Left forelimb (tissue), 1 donor: ENCODE measurements at regions not wholly inside any gene's neighbourhood (a gene's known extent, or its start where the extent isn't known, plus 50 kb on each side); places are given as distances from the start of the nearest gene placed in this dataset.
A peak's percentile ranks its signal among the peaks of the same experiment; 100 is the strongest.
"Not testable (repeated sequence)": the region's sequence is repeated elsewhere in the genome, so short reads cannot be mapped to it uniquely, and the experiment has no call there.

Source experiments
- DNase-seq: peaks from one replicate; pipeline ENCODE4 v3.0.0-alpha.2; 2018; ENCODE audit warnings: low spot score

GRCh38 chr21:6363591-6363990 lies 4157.8 kb upstream of the TPTE start:
- DNase-seq, result not testable (repeated sequence)

DNA sequence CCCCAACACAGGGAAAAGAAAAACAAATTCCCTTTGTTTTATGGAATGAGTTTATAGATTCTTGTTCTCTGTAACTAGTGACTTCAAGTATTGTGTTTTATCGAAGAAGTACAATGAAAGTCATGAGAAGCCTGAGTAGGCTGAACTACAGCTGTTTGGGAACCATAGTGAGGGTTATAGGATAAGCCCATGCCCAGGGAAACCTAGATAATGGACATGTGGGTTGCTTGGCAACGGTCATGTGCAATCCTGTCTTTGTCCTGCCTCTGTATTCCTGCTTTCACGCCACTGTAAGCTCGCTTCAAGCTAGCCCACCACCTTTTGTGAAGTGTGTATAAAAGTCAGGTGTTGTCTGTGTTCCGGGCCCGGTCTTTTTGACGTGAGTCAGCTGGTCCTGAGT lies 4152.6 kb upstream of the TPTE start:
- peak; percentile 37 for DNase-seq

DNA sequence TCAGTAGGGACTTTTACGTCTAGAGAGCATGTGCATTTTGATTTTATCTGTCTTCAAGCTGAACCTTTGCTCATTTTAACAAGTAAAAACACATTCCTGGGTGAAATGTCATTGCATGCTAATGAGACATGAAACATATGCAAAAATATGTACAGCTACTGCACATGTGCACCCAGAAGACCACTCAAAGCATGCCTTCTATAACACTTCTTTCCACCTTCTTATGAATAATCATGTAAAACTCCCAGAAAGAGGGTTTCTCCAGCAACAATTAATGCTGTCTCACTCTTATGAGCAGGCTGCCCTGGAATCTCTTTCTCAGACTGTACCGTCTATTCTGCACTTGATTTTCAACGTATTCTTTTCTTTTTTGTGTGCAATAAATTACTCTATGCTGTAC lies 4148.1 kb upstream of the TPTE start:
- DNase-seq, result not testable (repeated sequence)

GRCh38 chr21:6374232-6374631 lies 4147.2 kb upstream of the TPTE start:
- peak; percentile 74 for DNase-seq

DNA sequence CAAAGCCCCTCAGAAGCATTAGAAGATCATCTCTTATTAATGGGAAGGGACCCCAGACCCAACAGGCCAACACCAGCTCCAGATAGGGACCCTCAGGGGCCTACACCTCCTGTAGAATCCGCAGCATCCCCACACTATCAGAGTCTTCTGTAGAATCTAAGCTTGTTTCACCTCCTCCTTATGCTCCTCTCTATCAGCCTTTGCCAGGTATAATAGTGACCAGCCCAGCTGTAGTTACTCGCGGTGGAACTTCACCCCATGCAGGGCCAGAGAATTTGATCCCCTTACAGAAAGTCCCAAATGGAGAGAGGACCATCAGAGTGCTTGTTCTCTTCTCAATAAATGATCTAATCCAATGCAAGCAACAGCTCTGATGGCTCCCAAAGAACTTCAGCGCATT lies 4146.5 kb upstream of the TPTE start:
- DNase-seq, result peak; percentile 53

DNA sequence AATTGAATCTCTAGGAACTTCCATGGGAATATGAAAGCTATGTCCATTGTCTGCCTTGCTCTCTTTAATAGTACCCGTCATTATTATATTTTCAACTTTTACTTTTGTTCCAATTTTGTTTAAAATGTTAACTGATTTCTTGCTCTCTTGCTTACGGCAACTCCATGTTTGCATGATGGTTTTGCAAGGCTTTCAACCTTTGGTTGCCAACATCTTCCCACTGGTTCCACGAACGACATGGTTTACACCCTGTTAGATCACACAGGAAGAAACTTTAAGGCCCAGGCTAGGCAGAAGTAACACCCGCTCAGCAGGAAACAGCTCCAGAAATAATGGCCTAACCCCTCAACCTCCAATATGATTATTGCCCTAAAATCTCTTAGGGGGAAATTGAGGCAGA lies 4145.6 kb upstream of the TPTE start:
- DNase-seq, result not testable (repeated sequence)

DNA sequence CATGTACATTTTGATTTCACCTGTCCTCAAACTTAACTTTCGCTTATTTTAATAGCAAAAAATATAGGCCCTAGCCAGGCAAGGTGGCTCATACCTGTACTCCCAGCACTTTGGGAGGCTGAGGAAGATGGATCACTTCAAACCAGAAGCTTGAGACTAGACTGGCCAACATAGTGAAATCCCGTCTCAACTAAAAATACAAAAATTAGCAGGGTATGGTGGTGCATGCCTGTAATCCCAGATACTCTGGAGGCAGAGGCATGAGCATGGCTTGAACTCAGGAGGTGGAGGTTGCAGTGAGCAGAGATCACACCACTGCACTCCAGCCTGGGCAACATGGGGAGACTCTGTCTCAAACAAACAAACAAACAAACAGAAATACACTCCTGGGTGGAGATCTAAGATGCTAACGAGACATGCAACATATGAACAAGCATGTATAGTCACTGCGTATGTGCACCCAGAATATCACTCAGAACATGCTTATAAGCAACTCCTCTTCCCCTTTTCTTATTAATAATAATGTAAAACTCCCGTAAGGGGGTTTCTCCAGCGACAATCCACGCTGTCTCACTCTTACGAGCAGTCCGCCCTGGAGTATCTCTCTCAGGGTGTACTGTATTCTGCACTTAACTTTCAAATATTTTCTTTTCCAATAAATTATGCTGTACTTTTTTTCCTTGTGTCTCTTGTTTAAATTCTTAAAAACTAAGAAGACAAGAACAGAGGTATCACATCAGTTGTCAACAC lies 4144.9 kb upstream of the TPTE start:
- DNase-seq, result peak; percentile 6
